ENCODE measurements at regions not wholly inside any gene's neighbourhood (a gene's known extent, or its start where the extent isn't known, plus 50 kb on each side); places are given as distances from the start of the nearest gene placed in this dataset.

DNA sequence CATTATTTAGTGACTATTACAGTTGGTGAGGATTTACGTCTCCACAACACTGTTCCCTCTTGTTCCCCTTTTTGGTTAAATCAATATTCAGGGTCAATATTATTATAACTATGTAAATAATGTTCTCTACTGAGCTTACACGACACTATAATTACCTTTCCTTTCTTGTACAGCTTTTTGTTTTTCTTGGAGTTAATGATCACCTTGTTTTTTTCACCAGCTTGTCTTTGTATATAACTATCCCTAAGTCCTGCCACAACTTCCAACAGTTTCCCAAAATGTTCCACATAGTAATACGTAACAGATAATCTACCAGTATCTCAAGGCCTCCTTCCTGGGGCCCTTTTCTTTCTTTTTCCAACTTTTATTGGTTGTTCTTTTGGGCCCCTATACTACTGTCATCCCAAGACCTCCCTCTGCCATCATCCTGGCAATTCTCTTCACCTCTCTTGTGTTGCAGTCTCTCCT lies 142.0 kb upstream of the SOX4 start:
- Histone ChIP-seq H3K4me3 (ENCODE audit: low read length in 2 of 2) (no peak overlapping the region), H3K27ac (ENCODE audit: low read depth in 2 of 2, low read length in 2 of 2) (no peak overlapping the region), H3K9ac (ENCODE audit: low read depth in 1 of 2, low read length in 2 of 2) (no peak overlapping the region), H3K27me3 (ENCODE audit: control insufficient read depth in 2 of 2, insufficient read depth in 2 of 2, low read length in 2 of 2) (no peaks in the 10 kb centered on the region), H3K9me3 (ENCODE audit: control insufficient read depth in 2 of 2, low read length in 2 of 2) (no peaks in the 10 kb centered on the region), H3K4me1 (ENCODE audit: control insufficient read depth in 2 of 2, insufficient read depth in 2 of 2, low read length in 2 of 2) (no peaks in the 10 kb centered on the region), H3K36me3 (ENCODE audit: control insufficient read depth in 2 of 2, insufficient read depth in 2 of 2, low read length in 2 of 2) (no peaks in the 10 kb centered on the region)

DNA sequence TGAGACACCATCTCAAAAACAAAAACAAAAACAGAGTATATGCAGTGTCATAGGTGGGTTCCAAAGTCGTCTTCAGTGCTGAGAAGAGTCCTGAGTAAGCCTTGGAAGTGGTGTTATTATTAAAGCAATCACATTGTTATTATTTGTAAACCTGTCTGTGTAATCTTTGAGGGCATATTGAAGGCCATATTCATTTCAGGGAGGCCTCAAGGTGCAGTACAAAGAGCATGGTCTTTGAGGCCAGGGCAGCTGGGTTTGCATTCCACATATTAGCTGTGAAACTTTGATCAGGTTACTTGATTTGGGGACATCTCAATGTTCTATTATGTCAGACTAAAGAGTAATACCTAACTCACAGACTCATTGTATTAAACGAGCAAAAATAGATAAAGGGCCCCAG lies 139.3 kb upstream of the SOX4 start:
- Histone ChIP-seq H3K4me3 (ENCODE audit: low read length in 2 of 2) (no peak overlapping the region), H3K9me3 (ENCODE audit: control insufficient read depth in 2 of 2, low read length in 2 of 2) (no peaks in the 10 kb centered on the region), H3K36me3 (ENCODE audit: control insufficient read depth in 2 of 2, insufficient read depth in 2 of 2, low read length in 2 of 2) (no peaks in the 10 kb centered on the region), H3K4me1 (ENCODE audit: control insufficient read depth in 2 of 2, insufficient read depth in 2 of 2, low read length in 2 of 2) (no peaks in the 10 kb centered on the region), H3K27ac (ENCODE audit: low read depth in 2 of 2, low read length in 2 of 2) (no peak overlapping the region), H3K27me3 (ENCODE audit: control insufficient read depth in 2 of 2, insufficient read depth in 2 of 2, low read length in 2 of 2) (no peaks in the 10 kb centered on the region), H3K9ac (ENCODE audit: low read depth in 1 of 2, low read length in 2 of 2) (no peak overlapping the region)

DNA sequence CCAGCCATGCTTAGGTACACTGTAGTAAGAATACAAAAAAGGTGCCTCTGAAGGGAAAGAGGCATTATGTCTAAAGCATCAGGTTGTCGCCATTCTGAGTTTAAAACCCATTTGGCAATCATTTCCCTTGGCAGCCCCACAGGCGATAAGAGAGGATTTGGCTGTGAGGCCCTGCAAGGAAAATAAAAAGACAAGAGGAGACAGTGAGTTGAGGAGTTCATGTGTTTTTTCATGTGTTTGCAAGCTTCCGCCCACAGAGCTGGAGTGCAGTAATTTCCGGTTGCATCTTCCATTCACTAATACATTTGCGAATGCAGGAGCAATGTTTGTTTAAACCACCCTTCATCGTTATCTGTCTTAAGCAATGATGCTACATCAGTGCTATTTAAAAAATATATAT lies 138.5 kb upstream of the SOX4 start:
- H3K27me3 ChIP-seq (ENCODE audit: control insufficient read depth in 2 of 2, insufficient read depth in 2 of 2, low read length in 2 of 2), result no peaks in the 10 kb centered on the region
- H3K9ac ChIP-seq (ENCODE audit: low read depth in 1 of 2, low read length in 2 of 2), result no peak overlapping the region
- no peaks in the 10 kb centered on the region for H3K4me1 ChIP-seq (ENCODE audit: control insufficient read depth in 2 of 2, insufficient read depth in 2 of 2, low read length in 2 of 2)
- no peak overlapping the region for H3K27ac ChIP-seq (ENCODE audit: low read depth in 2 of 2, low read length in 2 of 2)
- no peak overlapping the region for H3K4me3 ChIP-seq (ENCODE audit: low read length in 2 of 2)
- H3K36me3 ChIP-seq (ENCODE audit: control insufficient read depth in 2 of 2, insufficient read depth in 2 of 2, low read length in 2 of 2), result no peaks in the 10 kb centered on the region
- no peaks in the 10 kb centered on the region for H3K9me3 ChIP-seq (ENCODE audit: control insufficient read depth in 2 of 2, low read length in 2 of 2)

DNA sequence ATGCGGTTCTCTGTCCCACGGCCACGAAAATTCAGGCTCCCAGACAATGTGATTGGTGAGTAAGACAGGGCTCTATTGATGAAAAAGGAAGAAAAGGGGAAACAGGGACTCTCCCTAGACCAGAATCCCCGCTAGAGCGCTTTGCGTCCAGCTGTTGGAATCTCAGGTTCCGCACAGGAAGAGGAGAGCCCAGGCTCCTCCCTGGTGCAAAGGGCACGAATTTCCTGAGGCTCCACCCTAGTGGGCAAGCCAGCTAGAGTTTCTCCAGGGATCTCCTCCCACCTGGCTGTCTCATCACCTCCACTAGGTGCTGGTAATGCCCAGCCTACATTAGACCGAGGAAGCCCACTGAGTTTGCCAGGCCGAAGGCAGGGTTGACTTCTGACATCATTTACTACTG lies 135.9 kb upstream of the SOX4 start:
- no peak overlapping the region for H3K4me3 ChIP-seq (ENCODE audit: low read length in 2 of 2)
- H3K27ac ChIP-seq (ENCODE audit: low read depth in 2 of 2, low read length in 2 of 2), result no peak overlapping the region
- H3K36me3 ChIP-seq (ENCODE audit: control insufficient read depth in 2 of 2, insufficient read depth in 2 of 2, low read length in 2 of 2), result no peaks in the 10 kb centered on the region
- no peaks in the 10 kb centered on the region for H3K4me1 ChIP-seq (ENCODE audit: control insufficient read depth in 2 of 2, insufficient read depth in 2 of 2, low read length in 2 of 2)
- H3K9me3 ChIP-seq (ENCODE audit: control insufficient read depth in 2 of 2, low read length in 2 of 2), result no peaks in the 10 kb centered on the region
- H3K27me3 ChIP-seq (ENCODE audit: control insufficient read depth in 2 of 2, insufficient read depth in 2 of 2, low read length in 2 of 2), result no peaks in the 10 kb centered on the region
- no peak overlapping the region for H3K9ac ChIP-seq (ENCODE audit: low read depth in 1 of 2, low read length in 2 of 2)

DNA sequence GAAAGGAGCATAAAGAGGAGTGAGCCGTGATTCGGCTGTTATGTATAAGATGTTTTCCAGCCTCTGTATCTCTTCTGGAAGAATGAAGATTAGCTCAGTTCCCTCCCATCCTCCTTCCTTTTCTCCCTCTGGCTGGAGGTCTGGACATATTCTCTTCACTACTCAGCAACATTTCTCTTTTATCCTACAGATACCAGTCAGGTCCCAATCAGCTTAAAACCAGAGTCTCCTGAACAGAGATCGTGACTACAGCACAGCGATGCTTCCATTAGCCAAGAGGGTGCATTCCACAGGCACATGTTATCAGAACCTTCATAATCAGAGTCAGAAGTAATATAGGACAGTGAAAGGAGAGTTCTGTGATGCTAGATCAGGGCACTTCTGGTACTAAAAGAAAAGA lies 133.9 kb upstream of the SOX4 start:
- Histone ChIP-seq H3K36me3 (ENCODE audit: control insufficient read depth in 2 of 2, insufficient read depth in 2 of 2, low read length in 2 of 2) (no peaks in the 10 kb centered on the region), H3K27me3 (ENCODE audit: control insufficient read depth in 2 of 2, insufficient read depth in 2 of 2, low read length in 2 of 2) (no peaks in the 10 kb centered on the region), H3K4me3 (ENCODE audit: low read length in 2 of 2) (no peak overlapping the region), H3K4me1 (ENCODE audit: control insufficient read depth in 2 of 2, insufficient read depth in 2 of 2, low read length in 2 of 2) (no peaks in the 10 kb centered on the region), H3K9ac (ENCODE audit: low read depth in 1 of 2, low read length in 2 of 2) (no peak overlapping the region), H3K27ac (ENCODE audit: low read depth in 2 of 2, low read length in 2 of 2) (no peak overlapping the region), H3K9me3 (ENCODE audit: control insufficient read depth in 2 of 2, low read length in 2 of 2) (no peaks in the 10 kb centered on the region)

DNA sequence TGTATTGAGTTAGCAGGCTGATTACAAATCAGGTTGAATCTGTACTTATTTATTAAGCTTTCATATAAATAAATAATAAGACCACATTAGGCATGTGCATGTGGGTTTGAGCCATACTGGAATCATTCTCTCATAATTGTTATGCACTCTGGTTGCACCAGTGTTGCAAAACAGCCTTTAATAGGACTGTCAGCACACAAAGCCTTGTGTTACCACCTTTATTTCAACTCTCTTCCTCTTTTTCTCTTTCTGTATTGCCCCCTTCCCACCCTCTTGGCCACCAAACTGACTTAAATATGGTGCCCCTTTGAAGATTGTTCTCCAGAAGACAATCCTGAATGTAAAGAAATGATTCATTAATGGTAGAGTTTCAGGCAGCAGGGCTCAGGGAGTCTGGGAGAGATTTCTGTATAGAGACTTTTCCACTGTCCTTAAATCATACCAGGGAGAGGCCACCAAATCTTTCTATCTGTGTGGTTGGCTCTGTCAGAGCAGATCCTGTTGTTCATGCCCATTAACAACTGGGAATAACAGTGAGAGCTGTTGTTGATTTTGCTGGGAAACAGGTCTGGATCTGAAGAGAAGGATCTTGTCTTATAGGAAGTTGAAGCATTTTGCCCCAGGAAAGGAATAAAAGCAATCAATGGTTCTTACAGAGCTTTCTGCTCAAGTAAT lies 131.6 kb upstream of the SOX4 start:
- Histone ChIP-seq H3K4me3 (ENCODE audit: low read length in 2 of 2) (no peak overlapping the region), H3K27me3 (ENCODE audit: control insufficient read depth in 2 of 2, insufficient read depth in 2 of 2, low read length in 2 of 2) (no peaks in the 10 kb centered on the region), H3K27ac (ENCODE audit: low read depth in 2 of 2, low read length in 2 of 2) (no peak overlapping the region), H3K4me1 (ENCODE audit: control insufficient read depth in 2 of 2, insufficient read depth in 2 of 2, low read length in 2 of 2) (no peaks in the 10 kb centered on the region), H3K9ac (ENCODE audit: low read depth in 1 of 2, low read length in 2 of 2) (no peak overlapping the region), H3K9me3 (ENCODE audit: control insufficient read depth in 2 of 2, low read length in 2 of 2) (no peaks in the 10 kb centered on the region), H3K36me3 (ENCODE audit: control insufficient read depth in 2 of 2, insufficient read depth in 2 of 2, low read length in 2 of 2) (no peaks in the 10 kb centered on the region)

DNA sequence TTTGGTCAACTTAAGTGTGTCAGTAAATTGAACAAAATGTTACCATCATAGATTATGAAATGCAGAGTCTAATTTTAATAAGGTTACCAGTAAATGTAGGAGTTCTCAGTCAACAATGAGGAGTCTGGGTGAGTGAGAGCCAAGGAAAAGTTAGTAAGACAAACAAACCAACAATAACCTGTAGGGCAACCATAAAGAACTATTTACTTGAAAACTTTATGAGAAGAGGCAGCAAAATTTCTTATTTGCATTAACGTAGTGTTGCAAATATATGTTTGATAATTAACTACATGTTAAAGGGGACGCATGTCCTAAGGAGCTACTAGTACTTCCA lies 131.1 kb upstream of the SOX4 start:
- Histone ChIP-seq H3K36me3 (ENCODE audit: control insufficient read depth in 2 of 2, insufficient read depth in 2 of 2, low read length in 2 of 2) (no peaks in the 10 kb centered on the region), H3K27ac (ENCODE audit: low read depth in 2 of 2, low read length in 2 of 2) (no peak overlapping the region), H3K9me3 (ENCODE audit: control insufficient read depth in 2 of 2, low read length in 2 of 2) (no peaks in the 10 kb centered on the region), H3K4me3 (ENCODE audit: low read length in 2 of 2) (no peak overlapping the region), H3K27me3 (ENCODE audit: control insufficient read depth in 2 of 2, insufficient read depth in 2 of 2, low read length in 2 of 2) (no peaks in the 10 kb centered on the region), H3K9ac (ENCODE audit: low read depth in 1 of 2, low read length in 2 of 2) (no peak overlapping the region), H3K4me1 (ENCODE audit: control insufficient read depth in 2 of 2, insufficient read depth in 2 of 2, low read length in 2 of 2) (no peaks in the 10 kb centered on the region)

DNA sequence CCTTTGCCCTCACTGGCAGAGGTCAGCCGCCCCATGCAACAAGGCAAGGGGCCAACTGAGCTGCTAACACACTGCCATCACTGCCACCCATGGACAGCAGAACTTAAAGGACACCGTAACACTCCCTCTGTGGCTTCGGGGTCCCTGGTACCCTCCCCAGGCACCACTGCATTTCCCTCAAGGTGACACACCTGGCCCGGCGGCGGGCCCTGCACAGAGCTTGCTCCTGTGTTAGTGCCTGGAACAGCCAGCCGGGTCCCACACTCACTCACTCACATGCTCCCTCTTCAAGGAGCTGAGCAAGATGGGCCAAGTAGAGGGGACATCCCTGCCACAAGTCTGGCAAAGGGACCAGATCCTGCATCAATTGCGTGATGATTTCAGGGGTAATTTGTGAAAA lies 126.5 kb upstream of the SOX4 start:
- no peak overlapping the region for H3K9ac ChIP-seq (ENCODE audit: low read depth in 1 of 2, low read length in 2 of 2)
- no peaks in the 10 kb centered on the region for H3K36me3 ChIP-seq (ENCODE audit: control insufficient read depth in 2 of 2, insufficient read depth in 2 of 2, low read length in 2 of 2)
- H3K27ac ChIP-seq (ENCODE audit: low read depth in 2 of 2, low read length in 2 of 2), result no peak overlapping the region
- no peak overlapping the region for H3K4me3 ChIP-seq (ENCODE audit: low read length in 2 of 2)
- no peaks in the 10 kb centered on the region for H3K27me3 ChIP-seq (ENCODE audit: control insufficient read depth in 2 of 2, insufficient read depth in 2 of 2, low read length in 2 of 2)
- H3K9me3 ChIP-seq (ENCODE audit: control insufficient read depth in 2 of 2, low read length in 2 of 2), result no peaks in the 10 kb centered on the region
- no peaks in the 10 kb centered on the region for H3K4me1 ChIP-seq (ENCODE audit: control insufficient read depth in 2 of 2, insufficient read depth in 2 of 2, low read length in 2 of 2)

DNA sequence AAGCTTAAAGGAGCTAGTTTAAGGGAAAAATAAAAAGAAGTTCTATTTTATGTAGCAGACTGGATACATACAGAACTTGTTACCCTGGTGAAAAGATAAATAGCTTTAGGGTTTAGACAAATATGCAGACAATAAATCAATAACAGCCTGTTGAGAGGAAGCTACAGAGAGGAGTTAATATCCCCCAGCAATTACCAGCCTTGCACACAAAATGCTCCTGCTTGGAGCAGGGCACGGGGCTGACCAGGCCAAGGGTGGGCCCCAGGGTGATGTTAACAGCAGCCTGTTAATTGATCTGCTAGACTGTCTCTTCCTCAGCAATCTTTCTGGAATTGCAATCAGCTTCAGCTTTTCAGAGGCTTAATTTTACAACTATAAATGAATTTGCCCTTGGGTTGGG lies 125.1 kb upstream of the SOX4 start:
- Histone ChIP-seq H3K9ac (ENCODE audit: low read depth in 1 of 2, low read length in 2 of 2) (no peak overlapping the region), H3K27me3 (ENCODE audit: control insufficient read depth in 2 of 2, insufficient read depth in 2 of 2, low read length in 2 of 2) (no peaks in the 10 kb centered on the region), H3K9me3 (ENCODE audit: control insufficient read depth in 2 of 2, low read length in 2 of 2) (no peaks in the 10 kb centered on the region), H3K4me3 (ENCODE audit: low read length in 2 of 2) (no peak overlapping the region), H3K36me3 (ENCODE audit: control insufficient read depth in 2 of 2, insufficient read depth in 2 of 2, low read length in 2 of 2) (no peaks in the 10 kb centered on the region), H3K27ac (ENCODE audit: low read depth in 2 of 2, low read length in 2 of 2) (no peak overlapping the region), H3K4me1 (ENCODE audit: control insufficient read depth in 2 of 2, insufficient read depth in 2 of 2, low read length in 2 of 2) (no peaks in the 10 kb centered on the region)

DNA sequence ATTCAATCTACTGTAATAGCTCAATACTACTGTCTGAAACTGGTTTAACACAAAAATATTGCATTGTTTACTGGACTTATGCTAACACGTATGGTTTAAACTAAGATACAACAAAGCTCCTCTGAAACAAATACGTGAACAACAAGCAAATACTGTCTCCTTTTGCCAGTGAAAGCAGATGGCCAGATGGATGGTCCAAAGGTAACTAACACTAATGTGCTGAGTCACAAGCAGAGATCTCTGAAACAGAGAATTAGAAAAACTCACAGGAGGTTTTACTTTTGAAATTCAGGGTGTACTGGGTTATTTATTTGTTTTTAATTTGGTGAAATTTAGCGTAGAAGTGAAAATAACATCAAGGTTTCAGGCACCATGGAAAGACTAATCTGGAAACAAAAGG lies 124.3 kb upstream of the SOX4 start:
- no peaks in the 10 kb centered on the region for H3K4me1 ChIP-seq (ENCODE audit: control insufficient read depth in 2 of 2, insufficient read depth in 2 of 2, low read length in 2 of 2)
- H3K27me3 ChIP-seq (ENCODE audit: control insufficient read depth in 2 of 2, insufficient read depth in 2 of 2, low read length in 2 of 2), result no peaks in the 10 kb centered on the region
- H3K9ac ChIP-seq (ENCODE audit: low read depth in 1 of 2, low read length in 2 of 2), result no peak overlapping the region
- no peak overlapping the region for H3K27ac ChIP-seq (ENCODE audit: low read depth in 2 of 2, low read length in 2 of 2)
- no peaks in the 10 kb centered on the region for H3K36me3 ChIP-seq (ENCODE audit: control insufficient read depth in 2 of 2, insufficient read depth in 2 of 2, low read length in 2 of 2)
- no peaks in the 10 kb centered on the region for H3K9me3 ChIP-seq (ENCODE audit: control insufficient read depth in 2 of 2, low read length in 2 of 2)
- no peak overlapping the region for H3K4me3 ChIP-seq (ENCODE audit: low read length in 2 of 2)

DNA sequence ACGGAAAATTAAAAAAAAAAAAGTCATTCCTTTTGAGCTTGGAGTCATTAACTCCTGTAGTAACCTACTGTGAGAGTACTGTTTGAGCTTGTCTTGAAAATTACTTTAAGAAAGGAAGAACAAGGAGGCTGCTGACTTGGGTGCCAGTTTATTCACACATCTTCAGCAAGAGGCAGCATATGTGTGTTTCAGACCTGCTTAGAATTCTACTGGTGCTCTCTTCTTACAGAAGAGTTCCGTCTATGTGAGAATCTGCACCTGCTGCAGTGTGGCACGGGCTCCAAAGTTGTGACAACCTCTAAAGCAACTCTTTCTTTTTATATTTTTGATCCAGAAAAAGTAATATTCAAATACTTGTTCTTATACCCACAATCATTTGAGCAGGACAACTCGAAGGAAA lies 117.4 kb upstream of the SOX4 start:
- H3K36me3 ChIP-seq (ENCODE audit: control insufficient read depth in 2 of 2, insufficient read depth in 2 of 2, low read length in 2 of 2), result no peaks in the 10 kb centered on the region
- H3K4me3 ChIP-seq (ENCODE audit: low read length in 2 of 2), result no peak overlapping the region
- H3K27ac ChIP-seq (ENCODE audit: low read depth in 2 of 2, low read length in 2 of 2), result no peak overlapping the region
- H3K27me3 ChIP-seq (ENCODE audit: control insufficient read depth in 2 of 2, insufficient read depth in 2 of 2, low read length in 2 of 2), result no peaks in the 10 kb centered on the region
- H3K4me1 ChIP-seq (ENCODE audit: control insufficient read depth in 2 of 2, insufficient read depth in 2 of 2, low read length in 2 of 2), result no peaks in the 10 kb centered on the region
- no peaks in the 10 kb centered on the region for H3K9me3 ChIP-seq (ENCODE audit: control insufficient read depth in 2 of 2, low read length in 2 of 2)
- no peak overlapping the region for H3K9ac ChIP-seq (ENCODE audit: low read depth in 1 of 2, low read length in 2 of 2)
